ENCODE measurements at regions not wholly inside any gene's neighbourhood (a gene's known extent, or its start where the extent isn't known, plus 50 kb on each side); places are given as distances from the start of the nearest gene placed in this dataset.

DNA sequence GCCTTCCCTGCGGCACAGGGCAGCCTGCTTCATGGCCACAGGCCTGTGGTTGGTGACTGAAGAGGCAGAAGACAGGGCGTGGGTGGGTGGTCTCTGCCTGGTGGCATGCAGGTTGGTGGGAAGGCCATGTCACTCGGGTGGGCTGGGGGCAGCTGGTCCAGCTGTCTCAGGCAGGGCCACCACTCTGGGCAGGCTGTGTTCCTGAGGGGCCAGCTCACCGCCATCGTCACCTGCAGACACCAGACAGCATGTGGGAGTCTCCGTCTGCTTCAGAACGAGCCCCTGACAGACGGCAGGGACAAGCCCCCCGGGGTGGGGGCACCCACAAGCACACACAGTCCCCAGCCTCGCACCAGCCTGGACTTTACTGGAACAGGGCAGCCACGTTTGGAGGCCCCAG is 750.1 kb downstream of the BRD1 start:
- in situ Hi-C loops (cut with HindIII; ENCODE audit: low pct_unique_long_range_greater_than_20kb, low sequenced_read_pairs), result no loop called here
- no peaks in the 10 kb centered on the region for H3K9me3 ChIP-seq (ENCODE audit: control insufficient read depth, insufficient read depth, low read depth, low read length)
- CTCF ChIA-PET, result no interaction called here

DNA sequence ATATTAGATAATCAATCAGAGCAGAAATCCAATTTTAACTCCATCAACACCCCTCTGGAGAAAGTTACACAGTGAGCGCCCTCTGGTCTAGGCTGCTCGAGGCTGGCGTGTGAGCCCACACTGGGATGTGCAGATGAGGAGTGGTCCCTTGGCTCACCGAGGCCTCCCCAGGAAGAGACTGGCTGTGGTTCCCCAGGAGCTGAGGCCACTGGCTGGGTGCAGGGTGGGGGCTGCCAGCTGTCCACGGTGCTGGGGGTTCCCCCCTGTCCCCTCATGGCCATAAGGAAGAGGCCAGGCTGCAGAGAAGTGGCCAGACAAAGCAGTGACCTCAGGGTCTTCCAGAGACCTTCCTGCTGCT is 750.7 kb downstream of the BRD1 start:
- Histone ChIP-seq H3K4me3 (ENCODE audit: low read depth in 2 of 2, low read length in 2 of 2) (no peak overlapping the region), H3K27me3 (ENCODE audit: control insufficient read depth, insufficient read depth, low read length) (no peaks in the 10 kb centered on the region; the same call in 1 of the 2 replicates), H3K9me3 (ENCODE audit: control insufficient read depth, insufficient read depth, low read depth, low read length) (no peaks in the 10 kb centered on the region), H3K36me3 (ENCODE audit: control insufficient read depth, insufficient read depth, low read length) (no peaks in the 10 kb centered on the region), H3K27ac (ENCODE audit: low read length) (no peak overlapping the region), H3K4me1 (ENCODE audit: control insufficient read depth, insufficient read depth, low read length) (no peaks in the 10 kb centered on the region)
- no peak for DNase-seq (ENCODE audit: low read depth, low spot score)
- intact Hi-C loops (cut with micrococcal nuclease; ENCODE audit: unreplicated experiment), result no loop called here
- POLR2A ChIA-PET, result no interaction called here
- CTCF ChIA-PET, result no interaction called here
- in situ Hi-C loops (cut with HindIII; ENCODE audit: low pct_unique_long_range_greater_than_20kb, low sequenced_read_pairs), result no loop called here
- no peak for ATAC-seq
- TF ChIP-seq SIN3A (IDR thresholded peaks at IDR 0.05; ENCODE audit: borderline replicate concordance, insufficient read depth, low read depth, low read length) (no peak), POLR2AphosphoS5 (IDR thresholded peaks at IDR 0.05; ENCODE audit: low read depth, low read length) (no peak), TCF7L2 (IDR thresholded peaks at IDR 0.05; ENCODE audit: low read depth, low read length) (no peak)
- TF ChIP-seq, protein P1, sequence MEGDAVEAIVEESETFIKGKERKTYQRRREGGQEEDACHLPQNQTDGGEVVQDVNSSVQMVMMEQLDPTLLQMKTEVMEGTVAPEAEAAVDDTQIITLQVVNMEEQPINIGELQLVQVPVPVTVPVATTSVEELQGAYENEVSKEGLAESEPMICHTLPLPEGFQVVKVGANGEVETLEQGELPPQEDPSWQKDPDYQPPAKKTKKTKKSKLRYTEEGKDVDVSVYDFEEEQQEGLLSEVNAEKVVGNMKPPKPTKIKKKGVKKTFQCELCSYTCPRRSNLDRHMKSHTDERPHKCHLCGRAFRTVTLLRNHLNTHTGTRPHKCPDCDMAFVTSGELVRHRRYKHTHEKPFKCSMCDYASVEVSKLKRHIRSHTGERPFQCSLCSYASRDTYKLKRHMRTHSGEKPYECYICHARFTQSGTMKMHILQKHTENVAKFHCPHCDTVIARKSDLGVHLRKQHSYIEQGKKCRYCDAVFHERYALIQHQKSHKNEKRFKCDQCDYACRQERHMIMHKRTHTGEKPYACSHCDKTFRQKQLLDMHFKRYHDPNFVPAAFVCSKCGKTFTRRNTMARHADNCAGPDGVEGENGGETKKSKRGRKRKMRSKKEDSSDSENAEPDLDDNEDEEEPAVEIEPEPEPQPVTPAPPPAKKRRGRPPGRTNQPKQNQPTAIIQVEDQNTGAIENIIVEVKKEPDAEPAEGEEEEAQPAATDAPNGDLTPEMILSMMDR (IDR thresholded peaks at IDR 0.05), result no peak
- TF ChIP-seq, protein P2, sequence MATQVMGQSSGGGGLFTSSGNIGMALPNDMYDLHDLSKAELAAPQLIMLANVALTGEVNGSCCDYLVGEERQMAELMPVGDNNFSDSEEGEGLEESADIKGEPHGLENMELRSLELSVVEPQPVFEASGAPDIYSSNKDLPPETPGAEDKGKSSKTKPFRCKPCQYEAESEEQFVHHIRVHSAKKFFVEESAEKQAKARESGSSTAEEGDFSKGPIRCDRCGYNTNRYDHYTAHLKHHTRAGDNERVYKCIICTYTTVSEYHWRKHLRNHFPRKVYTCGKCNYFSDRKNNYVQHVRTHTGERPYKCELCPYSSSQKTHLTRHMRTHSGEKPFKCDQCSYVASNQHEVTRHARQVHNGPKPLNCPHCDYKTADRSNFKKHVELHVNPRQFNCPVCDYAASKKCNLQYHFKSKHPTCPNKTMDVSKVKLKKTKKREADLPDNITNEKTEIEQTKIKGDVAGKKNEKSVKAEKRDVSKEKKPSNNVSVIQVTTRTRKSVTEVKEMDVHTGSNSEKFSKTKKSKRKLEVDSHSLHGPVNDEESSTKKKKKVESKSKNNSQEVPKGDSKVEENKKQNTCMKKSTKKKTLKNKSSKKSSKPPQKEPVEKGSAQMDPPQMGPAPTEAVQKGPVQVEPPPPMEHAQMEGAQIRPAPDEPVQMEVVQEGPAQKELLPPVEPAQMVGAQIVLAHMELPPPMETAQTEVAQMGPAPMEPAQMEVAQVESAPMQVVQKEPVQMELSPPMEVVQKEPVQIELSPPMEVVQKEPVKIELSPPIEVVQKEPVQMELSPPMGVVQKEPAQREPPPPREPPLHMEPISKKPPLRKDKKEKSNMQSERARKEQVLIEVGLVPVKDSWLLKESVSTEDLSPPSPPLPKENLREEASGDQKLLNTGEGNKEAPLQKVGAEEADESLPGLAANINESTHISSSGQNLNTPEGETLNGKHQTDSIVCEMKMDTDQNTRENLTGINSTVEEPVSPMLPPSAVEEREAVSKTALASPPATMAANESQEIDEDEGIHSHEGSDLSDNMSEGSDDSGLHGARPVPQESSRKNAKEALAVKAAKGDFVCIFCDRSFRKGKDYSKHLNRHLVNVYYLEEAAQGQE (IDR thresholded peaks at IDR 0.05; ENCODE audit: insufficient read depth in 1 of 2, low read depth in 2 of 2, low read length in 1 of 2), result no peak
- no TSS peak for BruUV-seq (replicated peaks)

More for the DNA sequence above, 750.1 kb downstream of the BRD1 start:
- POLR2A ChIA-PET, result interaction anchor here (0.7 kb wide), 1 partner anchor 1168 kb away, joined by 3 read pairs; no protein-coding TSS in a partner anchor
- ATAC-seq (no peak), DNase-seq (ENCODE audit: low read depth, low spot score) (no peak)
- no peak overlapping the region for H3K27ac ChIP-seq (ENCODE audit: low read length)
- no peaks in the 10 kb centered on the region; the same call in 1 of the 2 replicates for H3K27me3 ChIP-seq (ENCODE audit: control insufficient read depth, insufficient read depth, low read length)
- no peak for TF ChIP-seq POLR2AphosphoS5 (IDR thresholded peaks at IDR 0.05; ENCODE audit: low read depth, low read length)
- TF ChIP-seq, protein P1 (IDR thresholded peaks at IDR 0.05), result no peak
- no peak for TF ChIP-seq TCF7L2 (IDR thresholded peaks at IDR 0.05; ENCODE audit: low read depth, low read length)
- TF ChIP-seq SIN3A (IDR thresholded peaks at IDR 0.05; ENCODE audit: borderline replicate concordance, insufficient read depth, low read depth, low read length), result no peak
- TF ChIP-seq, protein P2 (IDR thresholded peaks at IDR 0.05; ENCODE audit: insufficient read depth in 1 of 2, low read depth in 2 of 2, low read length in 1 of 2), result no peak
- no peaks in the 10 kb centered on the region for H3K36me3 ChIP-seq (ENCODE audit: control insufficient read depth, insufficient read depth, low read length)
- intact Hi-C loops (cut with micrococcal nuclease; ENCODE audit: unreplicated experiment), result no loop called here
- no peaks in the 10 kb centered on the region for H3K4me1 ChIP-seq (ENCODE audit: control insufficient read depth, insufficient read depth, low read length)
- H3K4me3 ChIP-seq (ENCODE audit: low read depth in 2 of 2, low read length in 2 of 2), result no peak overlapping the region
- no TSS peak for BruUV-seq (replicated peaks)

Data from Panc1 (cell line).